GM21529 (cell line): ENCODE measurements at regions not wholly inside any gene's neighbourhood (a gene's known extent, or its start where the extent isn't known, plus 50 kb on each side); places are given as distances from the start of the nearest gene placed in this dataset.

ENCODE experiments used
- ATAC-seq: cut with Tn5 transposase; IDR thresholded peaks from one replicate; pipeline ENCODE4 v1.9.1; 2021; ENCODE audit not compliant: unreplicated experiment

GRCh38 chr9:87084407-87084806, 137.1 kb upstream of the GAS1 start:
- ATAC-seq, result no peak

GRCh38 chr9:87085073-87085472, 137.8 kb upstream of the GAS1 start:
- no peak for ATAC-seq

- no peak for ATAC-seq
Measured at GRCh38 chr9:87085521-87085920, 138.2 kb upstream of the GAS1 start.

DNA sequence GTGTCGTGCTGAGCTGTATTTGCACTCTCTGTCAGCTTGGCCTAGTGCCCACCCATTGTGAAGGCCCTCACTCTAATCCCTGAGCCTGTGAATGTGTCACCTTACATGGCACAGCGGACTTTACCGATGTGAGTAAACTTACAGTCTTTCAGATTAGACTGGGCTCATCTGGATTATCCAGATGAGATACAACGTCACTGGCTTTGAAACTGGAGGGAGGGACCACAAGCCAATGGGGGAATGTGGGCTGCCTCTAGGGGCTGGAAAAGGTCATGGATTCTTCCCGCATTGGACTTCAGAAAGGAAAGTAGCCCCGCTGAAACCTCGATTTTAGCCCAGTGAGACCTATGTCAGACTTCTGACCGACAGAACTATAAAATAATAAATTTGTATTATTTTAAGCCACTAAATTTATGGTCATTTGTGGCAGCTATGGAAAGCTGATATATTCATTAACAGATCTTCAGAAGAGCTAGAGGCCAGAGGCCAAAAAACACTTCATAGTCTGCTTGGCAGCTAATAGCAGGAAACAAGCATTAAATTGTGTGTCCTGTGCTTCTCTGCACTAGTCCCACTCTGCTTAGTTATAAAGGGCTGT, 139.0 kb upstream of the GAS1 start:
- ATAC-seq, result no peak

GRCh38 chr9:87087197-87087596, 139.9 kb upstream of the GAS1 start:
- ATAC-seq, result no peak

DNA sequence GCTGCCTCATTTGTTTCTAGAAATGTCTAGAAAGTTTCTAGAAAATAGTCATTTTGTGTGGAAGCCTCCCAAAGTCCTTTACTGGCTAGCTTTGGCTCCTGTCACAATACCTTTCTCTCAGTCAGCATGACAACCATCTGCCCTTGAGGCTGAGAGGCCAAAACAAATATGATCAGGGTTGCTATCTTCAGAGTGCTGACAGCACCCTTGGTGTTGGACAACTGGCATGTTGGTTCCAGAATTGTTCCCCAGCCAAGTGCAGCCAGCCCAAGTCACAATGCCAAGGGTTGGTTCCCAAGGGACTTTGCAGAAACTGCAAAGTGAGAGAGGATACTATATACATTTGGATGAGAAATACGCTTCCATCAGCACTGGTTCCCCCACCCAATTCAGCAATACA, 140.9 kb upstream of the GAS1 start:
- no peak for ATAC-seq

DNA sequence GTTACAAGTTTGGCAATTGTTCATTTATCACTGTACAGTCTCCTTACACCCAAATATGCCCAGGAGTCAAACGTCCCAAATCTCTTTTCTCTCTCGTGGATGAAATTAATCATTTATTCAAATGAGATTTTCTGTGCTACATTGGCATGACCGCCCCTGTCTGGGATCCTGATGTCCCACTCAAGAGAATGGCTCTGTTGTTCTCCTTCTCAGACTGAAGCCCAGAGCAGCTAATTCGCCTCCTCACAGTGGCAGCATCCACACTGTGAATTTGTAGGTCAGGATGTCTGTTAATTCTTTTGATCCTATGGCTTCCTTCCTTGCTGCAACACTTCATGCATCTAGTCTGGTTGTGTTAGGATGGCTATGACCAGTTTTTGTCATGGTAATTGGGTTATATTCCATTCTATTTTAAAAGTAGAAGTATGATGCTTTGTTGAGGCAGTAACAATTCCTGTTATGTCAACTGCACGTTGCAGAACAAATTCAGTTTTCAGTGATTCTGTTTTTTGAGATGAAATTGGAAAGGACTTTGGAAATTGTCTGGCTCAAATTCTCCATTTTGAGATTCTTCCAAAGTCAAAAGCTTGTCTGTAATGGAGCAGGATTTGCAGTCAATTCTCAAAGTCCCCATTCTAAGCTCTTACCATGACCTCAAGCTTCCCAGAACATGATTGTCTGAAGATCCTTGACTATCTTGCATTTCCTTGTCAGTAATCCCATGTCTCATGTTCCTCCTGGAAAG, 141.5 kb upstream of the GAS1 start:
- no peak for ATAC-seq

DNA sequence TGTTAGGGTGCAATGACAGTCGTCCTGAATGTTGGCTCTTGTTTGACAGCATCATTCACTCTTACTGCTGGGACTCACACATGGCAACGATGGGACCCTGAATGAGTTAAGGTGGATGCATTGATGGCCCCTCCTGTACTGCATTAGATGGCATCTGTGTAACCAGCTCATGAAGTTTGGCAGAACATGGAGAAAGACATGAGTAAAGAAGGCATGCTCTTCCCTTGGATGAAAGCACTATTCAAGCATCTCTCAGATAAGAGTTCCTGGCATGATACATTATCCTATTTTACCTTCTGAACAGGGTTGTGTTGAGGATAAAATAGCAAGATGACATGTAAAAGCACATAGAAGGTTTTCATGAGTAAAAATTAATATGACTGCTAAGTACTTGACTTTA, 142.2 kb upstream of the GAS1 start:
- no peak for ATAC-seq

GRCh38 chr9:87089929-87090328, 142.6 kb upstream of the GAS1 start:
- ATAC-seq, result no peak

GRCh38 chr9:87093777-87094176, 146.5 kb upstream of the GAS1 start:
- ATAC-seq, result no peak

GRCh38 chr9:87095951-87096350, 148.6 kb upstream of the GAS1 start:
- ATAC-seq, result no peak

DNA sequence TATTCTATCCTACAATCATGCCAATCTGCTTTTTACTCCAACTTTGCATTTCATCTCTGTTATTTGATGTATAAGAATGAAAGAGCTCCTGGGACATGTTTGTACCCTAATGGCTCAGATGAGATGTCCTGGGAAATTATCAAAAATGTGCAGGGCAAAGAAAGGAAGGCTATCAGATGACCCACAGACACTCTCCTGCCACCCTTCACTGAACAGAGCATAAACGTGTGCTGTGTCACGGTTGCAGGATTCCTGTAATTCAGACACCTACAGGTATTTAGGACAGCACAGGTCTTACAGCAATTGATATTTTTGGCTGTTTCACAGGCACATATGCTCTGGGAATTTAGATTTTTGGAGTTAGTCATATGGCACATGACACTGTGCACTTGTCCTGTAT, 149.2 kb upstream of the GAS1 start:
- no peak for ATAC-seq

GRCh38 chr9:87097238-87097637, 149.9 kb upstream of the GAS1 start:
- ATAC-seq, result no peak

DNA sequence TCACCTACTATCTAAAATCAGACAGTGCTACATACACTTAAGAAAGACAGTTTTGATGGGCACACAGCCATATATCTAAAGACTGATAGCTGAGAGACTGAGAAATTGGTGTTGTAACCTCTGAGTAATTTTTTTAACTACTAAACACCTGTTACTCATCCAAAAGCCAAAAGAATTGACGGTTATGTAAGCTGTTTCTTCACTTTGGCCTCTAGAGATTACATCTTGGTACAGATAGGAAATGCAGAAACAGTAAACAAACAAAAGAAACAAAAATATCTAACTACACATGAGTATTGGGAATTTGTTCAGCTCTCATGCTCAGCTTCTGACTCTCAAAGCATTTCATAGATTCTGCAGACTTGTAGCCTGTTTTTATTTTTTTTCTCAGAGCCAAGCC, 152.1 kb upstream of the GAS1 start:
- no peak for ATAC-seq

DNA sequence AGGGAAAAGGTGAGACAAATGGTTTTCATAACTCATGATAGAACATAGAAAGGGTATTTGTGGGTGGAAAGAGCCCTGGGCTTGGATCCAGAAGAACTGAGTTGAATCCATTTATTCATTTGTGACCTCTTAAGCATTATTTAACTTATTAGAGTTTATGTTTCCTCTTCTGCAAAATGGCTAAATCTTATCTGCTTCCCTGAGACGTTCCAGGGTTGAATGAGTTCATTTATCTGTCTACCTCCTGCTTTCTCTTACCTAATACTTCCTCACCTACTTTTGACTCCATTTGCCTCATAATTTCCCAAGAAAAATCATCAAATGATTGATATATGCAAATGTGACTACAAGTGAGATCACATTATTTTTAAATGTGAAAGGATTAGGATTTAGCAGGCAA, 152.7 kb upstream of the GAS1 start:
- ATAC-seq, result no peak

DNA sequence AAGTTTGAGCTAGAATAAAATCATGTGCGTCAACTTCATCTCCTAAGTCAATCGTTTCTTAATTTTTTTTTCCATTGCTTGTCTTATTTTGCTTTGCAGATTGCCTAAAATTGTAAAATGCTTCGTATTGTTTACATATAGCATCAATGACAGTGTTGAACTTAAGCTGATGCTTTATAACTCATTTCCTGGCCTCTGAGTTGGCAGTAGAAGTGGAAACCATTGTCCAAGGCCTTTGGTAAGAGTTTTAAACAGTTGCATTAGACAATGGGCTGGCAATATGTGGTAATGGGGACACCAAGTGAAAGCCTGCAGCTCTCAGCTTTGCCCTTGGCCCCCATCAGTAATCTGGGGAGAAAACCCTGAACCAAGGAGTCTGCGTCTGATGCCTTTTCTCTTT, 154.8 kb upstream of the GAS1 start:
- ATAC-seq, result no peak

DNA sequence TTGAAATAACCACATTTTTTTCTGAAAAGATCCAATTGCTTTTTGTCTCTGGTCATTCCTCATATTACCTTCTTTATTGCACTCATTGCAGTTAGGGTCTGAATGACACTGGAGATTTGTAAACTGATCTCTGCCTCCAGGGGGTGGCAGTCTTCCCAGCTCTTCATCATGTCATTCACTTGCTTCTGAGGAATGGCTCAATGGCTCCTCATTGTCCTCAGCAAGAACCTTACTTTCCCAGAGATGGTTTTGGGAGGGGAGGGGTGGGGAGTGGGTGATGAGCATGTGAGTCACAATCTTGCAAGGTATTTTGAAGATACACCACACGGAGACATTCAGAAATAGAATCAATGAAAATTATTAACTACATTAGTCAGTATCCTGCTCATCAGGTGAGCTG, 159.8 kb upstream of the GAS1 start:
- ATAC-seq, result no peak

DNA sequence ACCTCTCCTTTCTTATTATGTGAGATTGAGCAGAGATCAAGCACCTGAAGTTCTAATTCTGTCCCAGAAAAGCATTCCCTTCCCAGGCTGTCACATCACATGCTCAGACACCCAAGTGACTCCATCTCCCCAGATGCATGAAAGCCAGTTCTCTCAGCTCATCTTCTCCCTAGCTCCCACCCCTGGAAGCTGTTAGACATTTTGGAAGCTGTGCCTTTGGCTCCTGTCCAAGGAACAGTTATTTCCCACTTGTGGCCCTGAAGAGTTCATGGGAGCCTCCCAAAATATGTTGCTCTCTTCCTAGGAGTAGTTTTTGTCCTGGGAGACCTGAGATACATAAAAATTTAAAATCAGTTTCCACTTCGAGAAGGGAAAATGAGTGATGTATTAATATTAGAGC, 161.4 kb upstream of the GAS1 start:
- no peak for ATAC-seq

DNA sequence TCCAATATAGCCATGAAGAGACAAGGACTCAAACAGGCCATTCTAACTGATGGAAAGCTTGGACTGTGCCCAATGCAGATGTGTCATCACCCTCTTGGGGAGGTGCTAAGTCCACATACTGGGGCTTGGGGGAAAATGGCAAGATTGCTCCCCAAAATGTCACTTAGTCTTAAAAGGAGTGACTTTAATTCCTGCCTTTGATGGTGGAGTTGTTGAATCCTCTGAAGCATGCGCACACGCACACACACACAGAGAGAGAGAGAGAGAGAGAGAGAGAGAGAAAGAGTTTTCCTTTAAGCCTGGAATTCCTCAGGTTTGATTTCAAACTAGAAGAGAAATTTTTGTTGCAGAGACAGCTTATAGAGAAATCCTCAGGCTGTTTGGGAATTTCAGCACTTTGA, 161.9 kb upstream of the GAS1 start:
- no peak for ATAC-seq

DNA sequence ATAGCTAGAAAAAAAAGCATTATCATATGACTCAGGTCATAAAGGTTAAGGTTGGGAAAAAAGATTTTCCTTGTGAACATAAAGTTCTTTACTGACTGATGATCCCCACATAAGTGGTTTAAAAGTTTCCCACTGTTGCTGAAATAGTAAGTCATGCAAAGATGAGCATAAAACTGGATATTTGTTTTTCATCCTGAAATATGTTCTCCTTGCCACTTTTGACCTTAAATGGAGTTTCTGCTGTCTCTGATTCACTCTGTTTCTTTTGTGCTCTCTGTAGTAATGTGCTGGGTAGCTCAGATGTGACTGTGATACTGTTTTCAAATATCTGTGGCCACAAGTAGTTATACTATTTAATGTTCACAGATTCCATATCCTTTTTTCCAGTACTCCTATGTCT, 162.5 kb upstream of the GAS1 start:
- ATAC-seq, result no peak

GRCh38 chr9:87111010-87111409, 163.7 kb upstream of the GAS1 start:
- ATAC-seq, result no peak

DNA sequence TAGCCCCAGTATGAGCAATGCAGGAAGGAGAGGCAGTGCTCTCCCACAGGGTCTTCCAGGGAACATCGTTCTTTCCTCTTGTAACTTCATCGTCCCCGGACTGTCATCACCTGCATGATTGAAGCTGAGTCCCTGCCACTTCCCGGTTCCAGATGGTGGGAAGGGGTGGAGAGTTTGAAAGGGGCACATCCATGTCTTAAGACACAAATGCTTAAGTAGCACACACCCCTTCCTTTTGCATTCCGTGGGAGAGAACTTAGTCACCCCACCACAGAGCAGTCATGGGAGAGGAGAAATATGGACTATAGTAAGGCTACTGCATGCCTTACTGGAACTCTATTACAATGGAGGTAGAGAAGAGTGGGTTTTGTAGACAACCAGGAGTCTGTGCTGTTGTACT, 165.3 kb upstream of the GAS1 start:
- ATAC-seq, result no peak

DNA sequence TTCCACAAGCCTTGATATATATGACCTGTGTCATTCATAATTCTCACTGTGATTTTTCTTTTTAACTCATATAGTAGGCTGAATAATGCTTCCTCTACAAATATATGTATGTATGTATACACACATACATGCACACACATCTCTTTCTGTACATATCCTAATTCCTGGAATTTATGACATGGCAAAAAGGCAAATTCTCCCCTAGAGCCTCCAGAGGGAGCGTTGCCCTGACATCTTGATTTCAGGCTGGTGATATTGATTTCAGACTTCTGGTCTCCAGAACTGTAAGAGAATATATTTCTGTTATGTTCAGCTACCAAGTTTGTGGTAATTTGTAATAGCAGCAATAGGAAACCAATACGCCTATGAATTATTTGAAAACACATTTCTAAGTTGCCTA, 166.6 kb upstream of the GAS1 start:
- ATAC-seq, result no peak
